Fibroblast of mammary gland (primary cell): ENCODE measurements at regions not wholly inside any gene's neighbourhood (a gene's known extent, or its start where the extent isn't known, plus 50 kb on each side); places are given as distances from the start of the nearest gene placed in this dataset.

Experiments used
- DNase-seq: peaks from one replicate; pipeline ENCODE4 v3.0.0-alpha.2; 2010; ENCODE audit warnings: low read depth
- H3K4me3 ChIP-seq: 2 replicates; pipeline ENCODE4 v1.5.1; 2011; ENCODE audit warnings: low read depth, mild to moderate bottlenecking, low read length, moderate library complexity; ENCODE audit not compliant: control insufficient read depth
- CTCF ChIP-seq: conservative IDR thresholded peaks from 2 replicates; pipeline ENCODE4 v1.5.1; 2011; ENCODE audit warnings: low read depth, low read length, inconsistent platforms; ENCODE audit not compliant: control insufficient read depth, insufficient read depth

DNA sequence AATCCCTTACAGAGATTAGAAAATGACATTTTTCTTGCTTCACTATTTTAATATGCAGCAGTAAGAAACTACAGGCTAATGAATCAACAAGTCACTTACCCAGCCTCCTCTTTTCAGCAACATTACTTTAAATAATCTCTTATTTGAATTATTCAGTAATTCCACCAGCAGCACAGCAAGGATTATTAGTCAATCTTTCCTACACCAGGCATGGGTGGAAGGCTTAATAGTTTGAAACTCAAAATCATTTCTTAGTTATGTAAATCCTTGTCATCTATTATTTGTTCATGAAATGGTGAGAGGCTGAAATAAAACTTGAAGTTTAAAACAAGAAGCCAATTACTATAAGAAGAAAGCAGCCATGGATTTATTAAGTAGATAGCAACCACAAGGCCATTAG lies 530.5 kb downstream of the KCNA4 start:
- DNase-seq = no peak
- no peak overlapping the region for H3K4me3 ChIP-seq
- TF ChIP-seq CTCF = no peak

DNA sequence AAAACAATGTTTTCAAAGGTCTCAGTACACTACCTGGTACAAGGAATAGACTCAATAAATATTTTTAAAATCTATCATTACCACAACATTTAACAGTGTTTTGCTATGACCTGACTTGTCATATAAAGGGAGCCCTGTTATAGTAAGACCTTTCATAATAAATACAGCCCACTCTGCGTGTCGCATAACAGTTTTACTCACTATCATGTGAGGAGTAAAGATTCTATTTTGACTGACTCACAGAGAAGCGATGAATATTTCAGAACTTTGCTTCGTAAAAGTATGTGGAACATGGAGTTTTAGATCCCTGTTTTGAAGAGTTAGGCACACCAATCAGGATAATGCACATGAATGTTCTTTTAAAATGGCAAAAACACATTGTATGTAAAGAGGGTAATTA lies 531.2 kb downstream of the KCNA4 start:
- DNase-seq = no peak
- no peak overlapping the region for H3K4me3 ChIP-seq
- TF ChIP-seq CTCF = no peak

DNA sequence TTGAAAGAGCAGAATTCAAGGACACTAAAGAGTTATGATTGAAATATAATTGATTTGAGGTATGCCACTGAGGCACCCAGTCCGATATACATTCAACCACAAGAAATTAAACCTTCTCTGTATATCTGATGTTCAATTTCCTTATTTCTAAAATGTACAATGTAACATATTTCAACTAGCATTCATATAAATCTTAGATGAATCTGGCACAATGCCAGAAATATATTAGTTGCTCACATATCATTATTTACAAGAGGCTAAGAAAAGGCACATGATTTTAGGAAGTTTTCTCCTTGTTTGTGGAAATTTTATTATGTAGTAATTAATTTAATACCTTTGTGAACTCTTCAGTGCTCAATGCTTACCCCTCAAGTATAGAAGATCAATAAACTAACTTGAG lies 532.3 kb downstream of the KCNA4 start:
- TF ChIP-seq CTCF = no peak
- no peak overlapping the region for H3K4me3 ChIP-seq
- DNase-seq = no peak

GRCh38 chr11:29483831-29484230 lies 533.0 kb downstream of the KCNA4 start:
- H3K4me3 ChIP-seq = no peak overlapping the region
- no peak for TF ChIP-seq CTCF
- DNase-seq = no peak

- no peak for TF ChIP-seq CTCF
- DNase-seq = no peak
- H3K4me3 ChIP-seq = no peak overlapping the region
Measured at GRCh38 chr11:29482510-29482909, 534.3 kb downstream of the KCNA4 start.

- no peak for TF ChIP-seq CTCF
- no peak for DNase-seq
Measured at GRCh38 chr11:29481738-29482137, 535.1 kb downstream of the KCNA4 start.

DNA sequence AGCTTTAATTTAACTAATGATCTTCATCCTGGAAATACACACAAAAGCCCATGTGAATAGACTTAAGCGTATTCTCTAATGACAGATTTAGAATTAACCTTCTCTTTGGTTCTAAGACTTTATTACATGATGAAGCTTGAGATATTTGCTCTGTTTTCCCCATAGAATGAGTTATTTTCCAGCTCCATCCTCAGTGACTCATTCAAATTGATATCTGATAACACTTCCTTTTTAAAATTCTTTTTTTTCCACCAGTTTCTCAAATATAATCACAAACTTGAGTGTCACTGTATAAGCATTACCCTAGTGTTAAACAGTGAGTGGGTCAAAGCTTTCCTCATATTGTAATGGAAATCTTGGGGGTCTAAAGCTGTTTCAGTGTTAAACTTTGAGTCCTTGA lies 535.8 kb downstream of the KCNA4 start:
- no peak for TF ChIP-seq CTCF
- no peak for DNase-seq
- no peak overlapping the region for H3K4me3 ChIP-seq

More at GRCh38 chr11:29481738-29482137, 535.1 kb downstream of the KCNA4 start:
- H3K4me3 ChIP-seq = no peak overlapping the region
